CD4-positive, alpha-beta memory T cell (primary cell): ENCODE measurements at regions not wholly inside any gene's neighbourhood (a gene's known extent, or its start where the extent isn't known, plus 50 kb on each side); places are given as distances from the start of the nearest gene placed in this dataset.
"Not testable (repeated sequence)": the region's sequence is repeated elsewhere in the genome, so short reads cannot be mapped to it uniquely, and the experiment has no call there.

Source experiments
- CTCF ChIA-PET: fragments of 350-600 bp; sonication (Branson Sonifier 250); formaldehyde crosslinking; loops from one replicate; lab custom pipeline; 2021; ENCODE audit warnings: inconsistent platforms; ENCODE audit not compliant: partially characterized antibody; lab: Charles Lee
- POLR2A ChIA-PET: fragments of 350-600 bp; sonication (Branson Sonifier 250); formaldehyde crosslinking; loops from one replicate; lab custom pipeline; 2021; ENCODE audit not compliant: partially characterized antibody; lab: Charles Lee
- DNase-seq, 5 donors: peaks; one replicate each; pipeline versions ENCODE4 v3.0.0 to v3.0.0-alpha.2; 2020 to 2022; ENCODE audit warnings: mixed read lengths in 1 of 5
- H3K27ac ChIP-seq: one replicate; pipeline ENCODE4 v1.7.0; 2013; ENCODE audit warnings: low read depth, low read length
- H3K27me3 ChIP-seq: 2 replicates; pipeline ENCODE4 v1.7.0; 2013; ENCODE audit warnings: mild to moderate bottlenecking, low read length, moderate library complexity; ENCODE audit not compliant: insufficient read depth
- H3K36me3 ChIP-seq: 2 replicates; pipeline ENCODE4 v1.7.0; 2013; ENCODE audit warnings: mild to moderate bottlenecking, low read length, moderate library complexity; ENCODE audit not compliant: insufficient read depth
- H3K4me1 ChIP-seq: 2 replicates; pipeline ENCODE4 v1.7.0; 2013; ENCODE audit warnings: mild to moderate bottlenecking, low read length, moderate library complexity; ENCODE audit not compliant: insufficient read depth
- H3K4me3 ChIP-seq, 2 donors: one replicate each; pipeline ENCODE4 v1.7.0; 2013; ENCODE audit warnings: low read length in 2 of 2, mild to moderate bottlenecking in 1 of 2
- H3K9me3 ChIP-seq, 2 donors: one replicate each; pipeline ENCODE4 v1.7.0; 2013; ENCODE audit warnings: low read length in 2 of 2, control low read depth in 1 of 2; ENCODE audit not compliant: control insufficient read depth in 1 of 2
- H3K27ac Mint-ChIP-seq, 7 donors: one replicate each; pipeline ENCODE4 v1.8.0; 2020 to 2021; ENCODE audit warnings: mixed read lengths in 7 of 7, mild to moderate bottlenecking in 6 of 7, inconsistent platforms in 3 of 7, moderate library complexity in 3 of 7
- H3K27me3 Mint-ChIP-seq, 2 donors: one replicate each; pipeline ENCODE4 v1.8.0; 2020 to 2021; ENCODE audit warnings: mixed read lengths in 2 of 2
- H3K36me3 Mint-ChIP-seq, 2 donors: one replicate each; pipeline ENCODE4 v1.8.0; 2020 to 2021; ENCODE audit warnings: mixed read lengths in 2 of 2, inconsistent platforms in 1 of 2, mild to moderate bottlenecking in 1 of 2
- H3K4me1 Mint-ChIP-seq, 4 donors: one replicate each; pipeline ENCODE4 v1.8.0; 2020 to 2021; ENCODE audit warnings: mixed read lengths in 4 of 4, mild to moderate bottlenecking in 1 of 4
- H3K4me3 Mint-ChIP-seq, 8 donors: one replicate each; pipeline ENCODE4 v1.8.0; 2020 to 2021; ENCODE audit warnings: mixed read lengths in 8 of 8, mild to moderate bottlenecking in 7 of 8, moderate library complexity in 6 of 8, inconsistent platforms in 3 of 8
- H3K9me3 Mint-ChIP-seq, 8 donors: one replicate each; pipeline ENCODE4 v1.8.0; 2020 to 2021; ENCODE audit warnings: mixed read lengths in 8 of 8, mild to moderate bottlenecking in 5 of 8, inconsistent platforms in 3 of 8, moderate library complexity in 1 of 8
- intact Hi-C: fragments of 100-400 bp; cut with micrococcal nuclease; formaldehyde crosslinking; loops from one replicate; pipeline ENCODE4 v1.15.1; 2023

GRCh38 chr5:37933576-37933975 is 93.7 kb upstream of the GDNF start:
- POLR2A ChIA-PET = no interaction called here
- H3K4me3 ChIP-seq = no peak overlapping the region
- no peaks in the 10 kb centered on the region for H3K36me3 Mint-ChIP-seq

DNA sequence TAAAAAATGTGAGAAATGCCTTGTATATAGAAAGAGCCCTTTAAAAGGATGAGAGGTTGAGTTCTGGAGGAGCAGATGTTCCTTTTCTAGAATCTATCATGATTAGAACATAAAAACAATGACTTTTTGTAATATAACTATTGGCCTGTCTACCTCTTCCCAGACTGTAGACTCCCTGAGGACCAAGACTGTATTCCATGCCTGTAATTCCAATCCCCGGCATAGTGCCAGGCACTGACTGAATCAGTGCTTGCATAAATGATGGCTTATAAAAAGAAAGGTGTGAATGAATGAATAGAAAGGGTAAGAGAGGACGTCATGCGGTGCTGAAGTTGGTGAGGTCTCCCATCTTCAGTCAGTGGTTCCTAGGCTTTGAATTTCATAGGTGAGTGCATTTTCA is 92.6 kb upstream of the GDNF start:
- no peak overlapping the region for H3K4me3 ChIP-seq
- H3K36me3 Mint-ChIP-seq = no peaks in the 10 kb centered on the region
- H3K9me3 Mint-ChIP-seq = peaks cover 0 to 15% (median 3%) of the 10 kb centered on the region in 8 donors
- ChIA-PET CTCF (no interaction called here), POLR2A (no interaction called here)
- H3K4me1 Mint-ChIP-seq = no peaks in the 10 kb centered on the region
- H3K9me3 ChIP-seq = no peaks in the 10 kb centered on the region
- H3K27ac ChIP-seq = no peak overlapping the region
- no peak for DNase-seq
- H3K36me3 ChIP-seq = no peaks in the 10 kb centered on the region
- no peaks in the 10 kb centered on the region for H3K4me1 ChIP-seq
- H3K4me3 Mint-ChIP-seq = no peak overlapping the region
- intact Hi-C loops = no loop called here
- H3K27me3 ChIP-seq = no peaks in the 10 kb centered on the region
- no peak overlapping the region for H3K27ac Mint-ChIP-seq
- peaks cover 0 to 5% of the 10 kb centered on the region in 2 donors for H3K27me3 Mint-ChIP-seq

More at GRCh38 chr5:37933576-37933975, 93.7 kb upstream of the GDNF start:
- Mint-ChIP-seq H3K4me1 (no peaks in the 10 kb centered on the region), H3K27ac (no peak overlapping the region), H3K9me3 (peaks cover 0 to 18% (median 3%) of the 10 kb centered on the region in 8 donors), H3K4me3 (no peak overlapping the region), H3K27me3 (peaks cover 0 to 5% of the 10 kb centered on the region in 2 donors)
- Histone ChIP-seq H3K36me3 (no peaks in the 10 kb centered on the region), H3K9me3 (no peaks in the 10 kb centered on the region), H3K27ac (no peak overlapping the region), H3K27me3 (no peaks in the 10 kb centered on the region), H3K4me1 (no peaks in the 10 kb centered on the region)
- intact Hi-C loops = no loop called here
- CTCF ChIA-PET = no interaction called here
- DNase-seq = no peak

GRCh38 chr5:37931541-37931940 is 91.7 kb upstream of the GDNF start:
- no peak for DNase-seq
- Histone ChIP-seq H3K27me3 (no peaks in the 10 kb centered on the region), H3K27ac (no peak overlapping the region), H3K36me3 (no peaks in the 10 kb centered on the region), H3K9me3 (no peaks in the 10 kb centered on the region), H3K4me3 (no peak overlapping the region), H3K4me1 (no peaks in the 10 kb centered on the region)
- intact Hi-C loops = no loop called here
- POLR2A ChIA-PET = no interaction called here
- Mint-ChIP-seq H3K4me1 (no peaks in the 10 kb centered on the region), H3K27me3 (peaks cover 0 to 5% of the 10 kb centered on the region in 2 donors), H3K27ac (no peak overlapping the region), H3K36me3 (no peaks in the 10 kb centered on the region), H3K9me3 (peaks cover 0 to 8% (median 3%) of the 10 kb centered on the region in 8 donors), H3K4me3 (no peak overlapping the region)
- CTCF ChIA-PET = no interaction called here

DNA sequence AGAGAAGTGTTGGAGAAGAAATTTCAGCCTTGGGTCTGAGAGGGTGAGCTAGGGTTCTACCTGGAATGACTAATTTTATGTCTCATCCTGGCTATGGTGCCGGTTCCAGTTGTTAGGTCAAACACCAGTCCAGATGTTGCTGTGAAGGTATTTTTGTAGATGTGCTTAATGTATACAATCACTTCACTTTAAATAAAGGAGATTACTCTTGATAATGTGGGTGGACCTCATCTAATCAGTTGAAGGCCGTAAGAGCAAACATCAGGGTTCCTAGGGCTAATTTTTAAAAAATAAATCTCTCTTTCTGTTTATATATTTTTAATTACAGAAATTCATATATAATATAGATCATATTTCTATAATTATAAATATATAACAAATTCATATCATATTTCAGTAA is 90.5 kb upstream of the GDNF start:
- H3K9me3 Mint-ChIP-seq = peaks cover 0 to 7% (median 3%) of the 10 kb centered on the region in 8 donors
- H3K27me3 Mint-ChIP-seq = peaks cover 1 to 9% of the 10 kb centered on the region in 2 donors
- POLR2A ChIA-PET = interaction anchor here (0.6 kb wide), 1 partner anchor 573 kb away, joined by 3 read pairs; no protein-coding TSS in a partner anchor
- intact Hi-C loops = no loop called here
- no peak for DNase-seq
- H3K27ac Mint-ChIP-seq = no peak overlapping the region
- no peaks in the 10 kb centered on the region for H3K27me3 ChIP-seq
- no peaks in the 10 kb centered on the region for H3K36me3 Mint-ChIP-seq
- no peaks in the 10 kb centered on the region for H3K36me3 ChIP-seq
- H3K4me3 ChIP-seq = no peak overlapping the region
- no peak overlapping the region for H3K27ac ChIP-seq
- no peaks in the 10 kb centered on the region for H3K9me3 ChIP-seq
- no peak overlapping the region for H3K4me3 Mint-ChIP-seq
- H3K4me1 Mint-ChIP-seq = no peaks in the 10 kb centered on the region
- CTCF ChIA-PET = no interaction called here
- no peaks in the 10 kb centered on the region for H3K4me1 ChIP-seq

DNA sequence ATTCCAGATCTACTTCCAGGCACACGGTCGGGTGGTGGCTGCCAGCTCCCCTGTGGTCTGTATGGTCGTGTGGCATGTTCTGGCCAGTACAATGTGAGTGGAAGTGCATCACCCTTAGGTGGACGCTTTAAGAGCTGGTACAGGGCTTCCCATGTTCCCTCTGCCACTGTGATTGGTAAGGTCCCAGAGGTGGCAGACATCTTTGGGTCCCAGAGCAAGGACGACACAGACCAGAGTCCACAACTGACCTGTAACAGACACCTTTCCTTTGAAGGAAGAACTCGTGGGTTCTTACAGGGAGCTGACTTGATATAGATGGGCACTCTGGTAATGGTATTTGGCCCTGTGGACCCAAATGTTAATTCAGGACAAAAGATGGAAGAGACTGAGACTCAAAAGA is 90.0 kb upstream of the GDNF start:
- peaks cover 0 to 7% (median 2%) of the 10 kb centered on the region in 8 donors for H3K9me3 Mint-ChIP-seq
- Histone ChIP-seq H3K27me3 (no peaks in the 10 kb centered on the region), H3K4me1 (no peaks in the 10 kb centered on the region), H3K9me3 (no peaks in the 10 kb centered on the region), H3K4me3 (no peak overlapping the region), H3K27ac (no peak overlapping the region), H3K36me3 (no peaks in the 10 kb centered on the region)
- H3K4me3 Mint-ChIP-seq = no peak overlapping the region
- H3K4me1 Mint-ChIP-seq = no peaks in the 10 kb centered on the region
- CTCF ChIA-PET = no interaction called here
- H3K36me3 Mint-ChIP-seq = no peaks in the 10 kb centered on the region
- no peak overlapping the region for H3K27ac Mint-ChIP-seq
- POLR2A ChIA-PET = interaction anchor here (0.6 kb wide), 1 partner anchor 572 kb away, joined by 3 read pairs; no protein-coding TSS in a partner anchor
- H3K27me3 Mint-ChIP-seq = peaks cover 1 to 9% of the 10 kb centered on the region in 2 donors
- no peak for DNase-seq
- intact Hi-C loops = no loop called here

DNA sequence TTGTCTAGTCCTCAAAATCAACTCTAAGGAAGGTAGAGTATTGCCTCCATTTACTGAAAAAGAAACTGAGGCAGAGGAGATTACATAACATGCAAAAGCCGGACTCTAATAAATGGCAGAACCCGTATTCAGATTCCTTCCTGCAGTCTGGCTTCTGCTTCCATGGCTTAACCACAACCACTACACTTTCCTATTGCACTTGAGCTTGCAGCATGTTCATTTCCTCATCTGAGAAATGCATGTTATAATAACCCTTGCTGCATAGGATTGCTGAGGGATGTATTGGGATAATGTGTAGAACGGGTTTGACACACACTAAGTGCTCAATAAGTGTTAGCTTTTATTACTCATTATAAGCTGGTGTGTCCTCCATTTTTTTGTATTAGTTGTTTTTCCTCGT is 87.9 kb upstream of the GDNF start:
- H3K4me1 ChIP-seq, H3K27me3 ChIP-seq, intact Hi-C loops, H3K9me3 ChIP-seq, H3K4me3 ChIP-seq, H3K36me3 ChIP-seq, H3K4me1 Mint-ChIP-seq, POLR2A ChIA-PET, H3K27ac ChIP-seq, DNase-seq, H3K27ac Mint-ChIP-seq, H3K4me3 Mint-ChIP-seq, H3K9me3 Mint-ChIP-seq, H3K36me3 Mint-ChIP-seq, CTCF ChIA-PET: not testable (repeated sequence)
- peaks cover 6 to 15% of the 10 kb centered on the region in 2 donors for H3K27me3 Mint-ChIP-seq

DNA sequence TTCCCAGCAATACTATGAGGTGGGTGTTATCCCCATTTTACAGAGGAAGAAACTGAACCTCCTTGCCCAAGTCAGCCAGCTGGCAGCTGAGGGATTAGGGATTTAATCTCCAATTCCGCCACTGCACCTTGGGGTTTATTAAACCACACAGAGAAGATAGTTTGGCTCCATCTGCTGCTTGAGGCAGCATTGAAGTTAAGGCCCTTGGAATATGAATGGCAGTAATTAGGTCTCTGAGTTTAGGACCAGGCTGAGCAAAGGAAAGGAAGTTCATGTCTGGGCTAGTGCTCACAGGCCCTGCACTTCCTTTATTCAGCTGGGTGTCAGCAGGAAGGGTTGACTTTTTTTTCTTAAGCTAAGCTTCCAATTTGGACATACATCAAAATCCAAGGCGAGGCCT is 86.9 kb upstream of the GDNF start:
- no peaks in the 10 kb centered on the region for H3K9me3 ChIP-seq
- peaks cover 6 to 15% of the 10 kb centered on the region in 2 donors for H3K27me3 Mint-ChIP-seq
- no peaks in the 10 kb centered on the region for H3K36me3 ChIP-seq
- no peaks in the 10 kb centered on the region for H3K27me3 ChIP-seq
- ChIA-PET CTCF (interaction anchor here (0.5 kb wide), 1 partner anchor 1661 kb away, joined by 3 read pairs; no protein-coding TSS in a partner anchor), POLR2A (no interaction called here)
- intact Hi-C loops = no loop called here
- H3K4me1 Mint-ChIP-seq = no peaks in the 10 kb centered on the region
- H3K36me3 Mint-ChIP-seq = no peaks in the 10 kb centered on the region
- no peaks in the 10 kb centered on the region for H3K4me1 ChIP-seq
- no peak overlapping the region for H3K27ac ChIP-seq
- no peak for DNase-seq
- no peak overlapping the region for H3K4me3 Mint-ChIP-seq
- no peak overlapping the region for H3K27ac Mint-ChIP-seq
- H3K4me3 ChIP-seq = no peak overlapping the region
- H3K9me3 Mint-ChIP-seq = peaks cover 0 to 7% (median 3%) of the 10 kb centered on the region in 8 donors

DNA sequence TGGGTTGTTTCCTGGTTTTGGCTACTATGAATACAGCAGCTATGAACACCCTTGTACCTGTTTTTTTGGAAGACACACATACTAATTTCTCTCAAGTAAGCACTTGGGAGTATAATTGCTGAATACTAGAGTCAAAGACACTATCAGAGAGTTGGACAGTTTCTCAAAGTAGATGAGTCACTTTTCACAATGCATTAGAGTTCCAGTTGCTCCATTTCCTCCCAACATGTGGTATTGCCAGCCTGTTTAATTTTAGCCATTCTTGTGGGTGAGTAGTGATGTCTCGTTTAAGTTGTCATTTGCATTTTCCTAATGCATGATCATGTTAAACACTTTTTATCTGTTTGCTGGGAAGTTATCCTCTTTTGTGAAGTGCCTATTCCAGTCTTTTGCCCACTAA is 81.6 kb upstream of the GDNF start:
- Mint-ChIP-seq H3K27ac (no peak overlapping the region), H3K27me3 (peaks cover 12 to 13% of the 10 kb centered on the region in 2 donors), H3K9me3 (peaks cover 0 to 7% (median 3%) of the 10 kb centered on the region in 8 donors), H3K4me1 (no peaks in the 10 kb centered on the region), H3K36me3 (no peaks in the 10 kb centered on the region), H3K4me3 (no peak overlapping the region)
- H3K27ac ChIP-seq = no peak overlapping the region
- ChIA-PET POLR2A (no interaction called here), CTCF (no interaction called here)
- intact Hi-C loops = no loop called here
- no peak overlapping the region for H3K4me3 ChIP-seq
- no peaks in the 10 kb centered on the region for H3K9me3 ChIP-seq
- no peaks in the 10 kb centered on the region for H3K36me3 ChIP-seq
- no peaks in the 10 kb centered on the region for H3K4me1 ChIP-seq
- H3K27me3 ChIP-seq = no peaks in the 10 kb centered on the region
- no peak for DNase-seq
